ENCODE measurements at regions not wholly inside any gene's neighbourhood (a gene's known extent, or its start where the extent isn't known, plus 50 kb on each side); places are given as distances from the start of the nearest gene placed in this dataset.

GRCh38 chr6:151154418-151154817 lies 85.3 kb upstream of the AKAP12 start:
- Mint-ChIP-seq H3K9me3 (no peaks in the 10 kb centered on the region), H3K27ac (peak overlapping the region; percentile 81 to 92 (median 83)), H3K36me3 (ENCODE audit: low read depth) (no peaks in the 10 kb centered on the region)

GRCh38 chr6:151155095-151155494 lies 84.7 kb upstream of the AKAP12 start:
- TF ChIP-seq CTCF (IDR thresholded peaks at IDR 0.05; ENCODE audit: unreplicated experiment in 3 of 3): no peak
- H3K27ac Mint-ChIP-seq: peak overlapping the region; percentile 20 to 92 (median 83)
- H3K27me3 Mint-ChIP-seq (ENCODE audit: low read depth): peaks cover 4% of the 10 kb centered on the region
- peaks cover 22% of the 10 kb centered on the region for H3K4me1 Mint-ChIP-seq
- H3K4me3 Mint-ChIP-seq: no peak overlapping the region
- H3K36me3 Mint-ChIP-seq (ENCODE audit: low read depth): no peaks in the 10 kb centered on the region
- H3K9me3 Mint-ChIP-seq: no peaks in the 10 kb centered on the region

More at GRCh38 chr6:151154418-151154817, 85.3 kb upstream of the AKAP12 start:
- Mint-ChIP-seq H3K4me1 (peaks cover 22% of the 10 kb centered on the region), H3K4me3 (peak overlapping the region in 1 of 3 experiments; percentile 41), H3K27me3 (ENCODE audit: low read depth) (peaks cover 4% of the 10 kb centered on the region)
- TF ChIP-seq CTCF (IDR thresholded peaks at IDR 0.05; ENCODE audit: unreplicated experiment in 3 of 3): no peak

GRCh38 chr6:151160929-151161757 lies 78.6 kb upstream of the AKAP12 start:
- Mint-ChIP-seq H3K27ac (peak overlapping the region; percentile 91 to 96 (median 94)), H3K4me3 (peak overlapping the region; percentile 4 to 24 (median 8)), H3K4me1 (peaks cover 38% of the 10 kb centered on the region), H3K27me3 (ENCODE audit: low read depth) (peaks cover 4% of the 10 kb centered on the region), H3K36me3 (ENCODE audit: low read depth) (no peaks in the 10 kb centered on the region), H3K9me3 (no peaks in the 10 kb centered on the region)
- no peak for TF ChIP-seq CTCF (IDR thresholded peaks at IDR 0.05; ENCODE audit: unreplicated experiment in 3 of 3)

GRCh38 chr6:151164383-151164782 lies 75.4 kb upstream of the AKAP12 start:
- Mint-ChIP-seq H3K27me3 (ENCODE audit: low read depth) (peaks cover 4% of the 10 kb centered on the region), H3K9me3 (peaks cover 4% of the 10 kb centered on the region), H3K4me3 (no peak overlapping the region), H3K36me3 (ENCODE audit: low read depth) (no peaks in the 10 kb centered on the region), H3K27ac (no peak overlapping the region), H3K4me1 (peaks cover 32% of the 10 kb centered on the region)
- TF ChIP-seq CTCF (IDR thresholded peaks at IDR 0.05; ENCODE audit: unreplicated experiment in 3 of 3): no peak

GRCh38 chr6:151166180-151166579 lies 73.6 kb upstream of the AKAP12 start:
- Mint-ChIP-seq H3K4me3 (no peak overlapping the region), H3K9me3 (peaks cover 4% of the 10 kb centered on the region), H3K27ac (peak overlapping the region in 2 of 3 experiments; percentile 54 to 77), H3K36me3 (ENCODE audit: low read depth) (no peaks in the 10 kb centered on the region), H3K27me3 (ENCODE audit: low read depth) (no peaks in the 10 kb centered on the region), H3K4me1 (peaks cover 20% of the 10 kb centered on the region)
- no peak for TF ChIP-seq CTCF (IDR thresholded peaks at IDR 0.05; ENCODE audit: unreplicated experiment in 3 of 3)

- Mint-ChIP-seq H3K4me1 (peaks cover 12% of the 10 kb centered on the region), H3K27ac (peak overlapping the region in 1 of 3 experiments; percentile 17), H3K27me3 (ENCODE audit: low read depth) (peaks cover 4% of the 10 kb centered on the region), H3K4me3 (no peak overlapping the region), H3K36me3 (ENCODE audit: low read depth) (no peaks in the 10 kb centered on the region), H3K9me3 (peaks cover 4% of the 10 kb centered on the region)
- TF ChIP-seq CTCF (IDR thresholded peaks at IDR 0.05; ENCODE audit: unreplicated experiment in 3 of 3): no peak
These were observed 72.7 kb upstream of the AKAP12 start for GRCh38 chr6:151167034-151167433.
